HCT116 (cell line): ENCODE measurements at regions not wholly inside any gene's neighbourhood (a gene's known extent, or its start where the extent isn't known, plus 50 kb on each side); places are given as distances from the start of the nearest gene placed in this dataset.

Source experiments
- ATAC-seq: fragments of 200-7000 bp; cut with Tn5 transposase; 2 replicates; pipeline ENCODE4 v1.9.1; 2020; ENCODE audit warnings: mild to moderate bottlenecking, moderate library complexity
- BruUV-seq: library from RNA; stranded (reverse); fragments of 400-500 nt; replicated peaks from 2 replicates; lab custom pipeline; 2021; lab: Mats Ljungman, UMichigan
- CTCF ChIA-PET: fragments of 300-600 bp; sonication (Branson Sonifier 250); formaldehyde crosslinking; loops from one replicate; lab custom pipeline; 2021; ENCODE audit warnings: antibody characterized with exemption; lab: Charles Lee
- POLR2A ChIA-PET: fragments of 300-600, 350-600 bp; sonication (Branson Sonifier 250); formaldehyde crosslinking; loops from one replicate; lab custom pipeline; 2021; ENCODE audit warnings: antibody characterized with exemption; lab: Charles Lee
- RAD21 ChIA-PET, 2 experiments: fragments of 300-600 bp; sonication (Branson Sonifier 250); formaldehyde crosslinking; loops; one replicate each; lab custom pipeline; 2023; ENCODE audit warnings: low total read pairs in 2 of 2; ENCODE audit not compliant: uncharacterized antibody in 2 of 2, unreplicated experiment in 2 of 2, low non-redundant PET in 1 of 2; lab: Charles Lee
- DNase-seq: peaks from one replicate; pipeline ENCODE4 v3.0.0-alpha.2; 2010; ENCODE audit warnings: low read depth, low spot score
- H2AFZ ChIP-seq: fragments of 200-600 bp; shearing (Covaris generic), sonication (generic); 2 replicates; pipeline ENCODE4 v1.6.1; 2017; ENCODE audit warnings: low read depth, mixed run types, mixed read lengths, antibody characterized with exemption, low read length; ENCODE audit not compliant: poor library complexity, severe bottlenecking
- H3K27ac ChIP-seq: 2 replicates; pipeline ENCODE4 v1.5.1; 2012; ENCODE audit warnings: low read depth, low read length
- H3K27me3 ChIP-seq: fragments of 200-600 bp; sonication (generic); 2 replicates; pipeline ENCODE4 v1.6.1; 2016; ENCODE audit warnings: mixed run types, low read length, mixed read lengths; ENCODE audit not compliant: insufficient read depth
- H3K36me3 ChIP-seq, 2 experiments: fragments of 200-500 bp in 1 of 2; fragments of 200-600 bp in 1 of 2; sonication (Bioruptor generic) in 1 of 2; sonication (generic) in 1 of 2; 2 replicates each; pipeline versions ENCODE4 v1.5.1 to v1.6.1; 2014 to 2016; ENCODE audit warnings: low read length in 2 of 2, inconsistent platforms in 1 of 2, mixed read lengths in 1 of 2, mixed run types in 1 of 2; ENCODE audit not compliant: insufficient read depth in 2 of 2, control insufficient read depth in 1 of 2
- H3K4me1 ChIP-seq, 2 experiments: fragments of 200-600 bp in 1 of 2; sonication (generic) in 1 of 2; 2 replicates each; pipeline versions ENCODE4 v1.5.1 to v1.6.1; 2012 to 2017; ENCODE audit warnings: low read length in 2 of 2, inconsistent platforms in 1 of 2, mild to moderate bottlenecking in 1 of 2, mixed read lengths in 1 of 2, mixed run types in 1 of 2, moderate library complexity in 1 of 2; ENCODE audit not compliant: insufficient read depth in 2 of 2, control insufficient read depth in 1 of 2
- H3K4me2 ChIP-seq: fragments of 200-600 bp; sonication (generic); 2 replicates; pipeline ENCODE4 v1.6.1; 2017; ENCODE audit warnings: mixed run types, low read length, mixed read lengths
- H3K4me3 ChIP-seq, 2 experiments: fragments of 200-600 bp in 1 of 2; sonication (generic) in 1 of 2; replicated peaks in 1 of 2; 2 replicates each; pipeline ENCODE4 v1.5.1; 2011 to 2016; ENCODE audit warnings: low read length in 2 of 2, control low read depth in 1 of 2, low read depth in 1 of 2, mild to moderate bottlenecking in 1 of 2, mixed read lengths in 1 of 2, mixed run types in 1 of 2
- H3K79me2 ChIP-seq: fragments of 200-600 bp; sonication (generic); 2 replicates; pipeline ENCODE4 v1.6.1; 2017; ENCODE audit warnings: mild to moderate bottlenecking, mixed run types, low read length, moderate library complexity, mixed read lengths; ENCODE audit not compliant: insufficient read depth
- H3K9ac ChIP-seq: fragments of 200-600 bp; sonication (generic); 2 replicates; pipeline ENCODE4 v1.6.1; 2016; ENCODE audit warnings: low read length, mixed read lengths
- H3K9me2 ChIP-seq: fragments of 200-600 bp; sonication (generic), shearing (Covaris generic); 2 replicates; pipeline ENCODE4 v1.6.1; 2017; ENCODE audit warnings: mixed run types, mild to moderate bottlenecking, moderate library complexity; ENCODE audit not compliant: insufficient read depth
- H3K9me3 ChIP-seq, 2 experiments: fragments of 200-500 bp in 1 of 2; fragments of 200-600 bp in 1 of 2; sonication (Bioruptor generic) in 1 of 2; sonication (generic) in 1 of 2; 2 replicates each; pipeline ENCODE4 v1.6.1; 2014 to 2017; ENCODE audit warnings: low read length in 2 of 2, mixed read lengths in 2 of 2, inconsistent platforms in 1 of 2, low read depth in 1 of 2, mild to moderate bottlenecking in 1 of 2, mixed run types in 1 of 2, moderate library complexity in 1 of 2; ENCODE audit not compliant: control insufficient read depth in 1 of 2, insufficient read depth in 1 of 2
- H4K20me1 ChIP-seq: fragments of 200-600 bp; sonication (generic), shearing (Covaris generic); 2 replicates; pipeline ENCODE4 v1.6.1; 2017; ENCODE audit warnings: mixed run types, mild to moderate bottlenecking, moderate library complexity; ENCODE audit not compliant: insufficient read depth
- CBX3 ChIP-seq: IDR thresholded peaks from 2 replicates; pipeline ENCODE4 v1.6.1; 2012; ENCODE audit warnings: low read depth
- EGR1 ChIP-seq: IDR thresholded peaks from 2 replicates; pipeline ENCODE4 v1.6.1; 2012; ENCODE audit warnings: low read depth
- ELF1 ChIP-seq: IDR thresholded peaks from 2 replicates; pipeline ENCODE4 v1.6.1; 2012; ENCODE audit warnings: low read depth, borderline replicate concordance
- EZH2 ChIP-seq: fragments of 200-600 bp; sonication (generic); IDR thresholded peaks from 2 replicates; pipeline ENCODE4 v1.6.1; 2017; ENCODE audit warnings: antibody characterized with exemption, mixed run types
- FOSL1 ChIP-seq: IDR thresholded peaks from 2 replicates; pipeline ENCODE4 v1.6.1; 2012; ENCODE audit warnings: low read depth
- JUND ChIP-seq: IDR thresholded peaks from 2 replicates; pipeline ENCODE4 v1.6.1; 2012
- MAX ChIP-seq: IDR thresholded peaks from 2 replicates; pipeline ENCODE4 v1.6.1; 2012
- POLR2A ChIP-seq: IDR thresholded peaks from 2 replicates; pipeline ENCODE4 v1.7.0; 2011; ENCODE audit warnings: borderline replicate concordance; ENCODE audit not compliant: insufficient read depth, insufficient read length; ENCODE audit errors: extremely low read depth
- SRF ChIP-seq: IDR thresholded peaks from 2 replicates; pipeline ENCODE4 v1.6.1; 2012; ENCODE audit warnings: low read depth
- TCF7L2 ChIP-seq: IDR thresholded peaks from 2 replicates; pipeline ENCODE4 v1.7.0; 2011; ENCODE audit warnings: borderline replicate concordance, inconsistent platforms; ENCODE audit not compliant: insufficient read depth, insufficient read length; ENCODE audit errors: extremely low read depth
- ZFX ChIP-seq: fragments of 450-650 bp; IDR thresholded peaks from 2 replicates; pipeline ENCODE4 v1.6.1; 2017
- intact Hi-C: fragments of 100-400 bp; cut with micrococcal nuclease; formaldehyde crosslinking; loops from 2 replicates; pipeline ENCODE4 v1.10.0; 2022
- TF ChIP-seq, protein P1 (sequence below): IDR thresholded peaks from 2 replicates; pipeline ENCODE4 v1.6.1; 2011; ENCODE audit warnings: mild to moderate bottlenecking, low read length, moderate library complexity; ENCODE audit not compliant: insufficient replicate concordance; ENCODE audit errors: extremely low read depth
- TF ChIP-seq, protein P2 (sequence below), 3 experiments: fragments of 200-600 bp in 1 of 3; sonication (generic) in 1 of 3; IDR thresholded peaks in 2 of 3; conservative IDR thresholded peaks in 1 of 3; 2 replicates each; pipeline ENCODE4 v1.5.1; 2012 to 2017; ENCODE audit warnings: low read depth in 2 of 3, low read length in 2 of 3, antibody characterized with exemption in 1 of 3, borderline replicate concordance in 1 of 3, control low read depth in 1 of 3, mild to moderate bottlenecking in 1 of 3, mixed read lengths in 1 of 3, mixed run types in 1 of 3, moderate library complexity in 1 of 3; ENCODE audit not compliant: insufficient read depth in 1 of 3

GRCh38 chr17:13753771-13754170 is 152.0 kb upstream of the HS3ST3A1 start:
- no peaks in the 10 kb centered on the region for H4K20me1 ChIP-seq

More at GRCh38 chr17:13753771-13754170, 152.0 kb upstream of the HS3ST3A1 start:
- TF ChIP-seq POLR2A, result no peak
- TF ChIP-seq MAX, result no peak
- TF ChIP-seq TCF7L2, result no peak
- TF ChIP-seq JUND, result no peak
- no peak for TF ChIP-seq ZFX
- no peak for TF ChIP-seq FOSL1
- no peak for TF ChIP-seq EZH2
- no peak for TF ChIP-seq EGR1
- TF ChIP-seq, protein P1, sequence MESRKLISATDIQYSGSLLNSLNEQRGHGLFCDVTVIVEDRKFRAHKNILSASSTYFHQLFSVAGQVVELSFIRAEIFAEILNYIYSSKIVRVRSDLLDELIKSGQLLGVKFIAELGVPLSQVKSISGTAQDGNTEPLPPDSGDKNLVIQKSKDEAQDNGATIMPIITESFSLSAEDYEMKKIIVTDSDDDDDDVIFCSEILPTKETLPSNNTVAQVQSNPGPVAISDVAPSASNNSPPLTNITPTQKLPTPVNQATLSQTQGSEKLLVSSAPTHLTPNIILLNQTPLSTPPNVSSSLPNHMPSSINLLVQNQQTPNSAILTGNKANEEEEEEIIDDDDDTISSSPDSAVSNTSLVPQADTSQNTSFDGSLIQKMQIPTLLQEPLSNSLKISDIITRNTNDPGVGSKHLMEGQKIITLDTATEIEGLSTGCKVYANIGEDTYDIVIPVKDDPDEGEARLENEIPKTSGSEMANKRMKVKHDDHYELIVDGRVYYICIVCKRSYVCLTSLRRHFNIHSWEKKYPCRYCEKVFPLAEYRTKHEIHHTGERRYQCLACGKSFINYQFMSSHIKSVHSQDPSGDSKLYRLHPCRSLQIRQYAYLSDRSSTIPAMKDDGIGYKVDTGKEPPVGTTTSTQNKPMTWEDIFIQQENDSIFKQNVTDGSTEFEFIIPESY, result no peak
- no peak for TF ChIP-seq ELF1
- TF ChIP-seq CBX3, result no peak
- no peak for TF ChIP-seq SRF
- TF ChIP-seq, protein P2, sequence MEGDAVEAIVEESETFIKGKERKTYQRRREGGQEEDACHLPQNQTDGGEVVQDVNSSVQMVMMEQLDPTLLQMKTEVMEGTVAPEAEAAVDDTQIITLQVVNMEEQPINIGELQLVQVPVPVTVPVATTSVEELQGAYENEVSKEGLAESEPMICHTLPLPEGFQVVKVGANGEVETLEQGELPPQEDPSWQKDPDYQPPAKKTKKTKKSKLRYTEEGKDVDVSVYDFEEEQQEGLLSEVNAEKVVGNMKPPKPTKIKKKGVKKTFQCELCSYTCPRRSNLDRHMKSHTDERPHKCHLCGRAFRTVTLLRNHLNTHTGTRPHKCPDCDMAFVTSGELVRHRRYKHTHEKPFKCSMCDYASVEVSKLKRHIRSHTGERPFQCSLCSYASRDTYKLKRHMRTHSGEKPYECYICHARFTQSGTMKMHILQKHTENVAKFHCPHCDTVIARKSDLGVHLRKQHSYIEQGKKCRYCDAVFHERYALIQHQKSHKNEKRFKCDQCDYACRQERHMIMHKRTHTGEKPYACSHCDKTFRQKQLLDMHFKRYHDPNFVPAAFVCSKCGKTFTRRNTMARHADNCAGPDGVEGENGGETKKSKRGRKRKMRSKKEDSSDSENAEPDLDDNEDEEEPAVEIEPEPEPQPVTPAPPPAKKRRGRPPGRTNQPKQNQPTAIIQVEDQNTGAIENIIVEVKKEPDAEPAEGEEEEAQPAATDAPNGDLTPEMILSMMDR (IDR thresholded peaks at IDR 0.05 in 2 of 3, conservative IDR thresholded peaks at IDR 0.05 in 1 of 3; ENCODE audit: borderline replicate concordance in 1 of 3, insufficient read depth in 1 of 3, low read depth in 2 of 3, low read length in 2 of 3), result no peak
- Histone ChIP-seq H3K27me3 (no peaks in the 10 kb centered on the region), H3K4me3 (no peak overlapping the region), H3K9me2 (no peaks in the 10 kb centered on the region), H2AFZ (no peak overlapping the region), H3K27ac (no peak overlapping the region), H3K9me3 (no peaks in the 10 kb centered on the region), H3K9ac (no peak overlapping the region), H3K4me2 (no peak overlapping the region), H3K79me2 (no peaks in the 10 kb centered on the region), H3K36me3 (no peaks in the 10 kb centered on the region), H3K4me1 (no peaks in the 10 kb centered on the region)
- intact Hi-C loops, result no loop called here
- ChIA-PET CTCF (no interaction called here), RAD21 (no interaction called here), POLR2A (no interaction called here)
- DNase-seq (no peak), ATAC-seq (no peak)
- no TSS peak for BruUV-seq
